ENCODE measurements at regions not wholly inside any gene's neighbourhood (a gene's known extent, or its start where the extent isn't known, plus 50 kb on each side); places are given as distances from the start of the nearest gene placed in this dataset.
A peak's percentile ranks its signal among the peaks of the same experiment; 100 is the strongest.
"Not testable (repeated sequence)": the region's sequence is repeated elsewhere in the genome, so short reads cannot be mapped to it uniquely, and the experiment has no call there.

GRCh38 chr12:25323581-25323982, 72.9 kb upstream of the KRAS start:
- H3K4me3 Mint-ChIP-seq = no peak overlapping the region
- H3K36me3 Mint-ChIP-seq = no peaks in the 10 kb centered on the region
- ChIA-PET CTCF (interaction anchor here (2.3 kb wide), 1 partner anchor 81 kb away, joined by 12 read pairs; no protein-coding TSS in a partner anchor), POLR2A (no interaction called here)
- H3K27me3 Mint-ChIP-seq = no peaks in the 10 kb centered on the region
- no peaks in the 10 kb centered on the region for H3K9me3 Mint-ChIP-seq
- DNase-seq = no peak
- no peak overlapping the region for H3K27ac Mint-ChIP-seq
- H3K4me1 Mint-ChIP-seq (ENCODE audit: low read depth) = peaks cover 48% of the 10 kb centered on the region
- intact Hi-C loops (cut with micrococcal nuclease) = loop anchor here (1.0 to 5.0 kb wide), 2 partner anchors 9 to 126 kb away; partner anchors contain the start of genes DNAI7 and ETFRF1

DNA sequence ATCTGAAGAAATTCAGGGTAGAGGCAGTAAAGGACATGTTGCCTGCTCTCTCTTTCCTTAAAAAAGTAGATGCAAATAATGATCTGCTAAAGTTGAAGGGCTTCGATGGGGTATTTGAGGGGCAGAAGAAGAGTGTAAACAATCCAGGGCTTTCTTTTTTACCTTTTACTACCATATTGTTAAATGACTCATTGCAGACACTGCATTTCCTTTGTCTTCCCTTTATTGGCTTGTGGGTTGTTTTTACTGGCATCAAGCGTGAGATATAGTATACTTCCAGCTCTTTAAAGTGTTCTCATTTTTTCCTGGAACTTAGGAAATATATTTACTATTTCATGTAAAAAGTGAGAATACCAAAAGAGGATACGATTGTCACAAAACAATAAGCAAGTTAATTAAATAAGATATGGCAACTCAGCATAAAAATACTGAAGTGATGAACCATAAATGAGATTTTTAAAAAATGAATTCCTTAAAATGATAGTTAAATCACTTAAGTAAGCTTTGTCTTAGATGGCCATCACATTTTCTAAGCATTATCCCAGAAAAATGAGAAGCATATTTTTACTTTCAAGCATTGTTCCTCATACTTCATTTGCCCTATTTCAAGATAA, 72.3 kb upstream of the KRAS start:
- H3K4me1 Mint-ChIP-seq (ENCODE audit: low read depth) = peaks cover 48% of the 10 kb centered on the region
- peak overlapping the region; percentile 27 for H3K4me3 Mint-ChIP-seq
- H3K36me3 Mint-ChIP-seq = no peaks in the 10 kb centered on the region
- DNase-seq = no peak
- POLR2A ChIA-PET = no interaction called here
- no peaks in the 10 kb centered on the region for H3K27me3 Mint-ChIP-seq
- no peaks in the 10 kb centered on the region for H3K9me3 Mint-ChIP-seq
- intact Hi-C loops (cut with micrococcal nuclease) = loop anchor here (1.0 to 5.0 kb wide), 2 partner anchors 9 to 126 kb away; partner anchors contain the start of genes DNAI7 and ETFRF1
- CTCF ChIA-PET = no interaction called here
- no peak overlapping the region for H3K27ac Mint-ChIP-seq

DNA sequence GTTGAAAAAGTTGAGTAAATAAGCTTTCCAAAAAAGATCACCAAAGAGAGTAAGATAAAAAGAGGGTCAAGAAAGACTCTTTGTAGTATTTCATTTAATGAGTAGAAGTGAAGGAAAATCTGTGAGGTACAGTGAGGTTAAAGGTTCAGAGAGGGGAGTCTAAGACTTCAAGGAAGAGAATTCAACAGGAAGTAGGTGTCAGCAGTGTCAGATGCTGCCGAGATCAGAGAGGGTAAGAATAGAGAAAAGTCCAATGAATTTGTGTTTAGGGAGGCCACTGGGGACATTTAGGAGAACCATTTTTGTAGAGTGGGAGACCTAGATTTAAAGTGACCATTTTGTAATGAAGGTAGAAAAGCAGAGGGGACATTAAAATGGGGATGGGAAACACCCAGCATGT, 71.6 kb upstream of the KRAS start:
- CTCF ChIA-PET = no interaction called here
- intact Hi-C loops (cut with micrococcal nuclease) = loop anchor here (5.0 kb wide), 1 partner anchor 125 kb away; the partner anchor contains the start of genes DNAI7 and ETFRF1
- Mint-ChIP-seq H3K4me3 (peak overlapping the region; percentile 27), H3K9me3 (no peaks in the 10 kb centered on the region), H3K4me1 (ENCODE audit: low read depth) (peaks cover 48% of the 10 kb centered on the region), H3K36me3 (no peaks in the 10 kb centered on the region), H3K27me3 (no peaks in the 10 kb centered on the region), H3K27ac (peak overlapping the region; percentile 52)
- DNase-seq = no peak
- POLR2A ChIA-PET = no interaction called here

GRCh38 chr12:25321772-25322171, 71.0 kb upstream of the KRAS start:
- H3K4me3 Mint-ChIP-seq = no peak overlapping the region
- intact Hi-C loops (cut with micrococcal nuclease) = loop anchor here (2.0 to 5.0 kb wide), 2 partner anchors 45 to 124 kb away; partner anchors contain the start of genes DNAI7 and ETFRF1
- POLR2A ChIA-PET = no interaction called here
- H3K27ac Mint-ChIP-seq = no peak overlapping the region
- H3K27me3 Mint-ChIP-seq = no peaks in the 10 kb centered on the region
- DNase-seq = no peak
- no peaks in the 10 kb centered on the region for H3K36me3 Mint-ChIP-seq
- H3K9me3 Mint-ChIP-seq = no peaks in the 10 kb centered on the region
- peaks cover 48% of the 10 kb centered on the region for H3K4me1 Mint-ChIP-seq (ENCODE audit: low read depth)
- CTCF ChIA-PET = interaction anchor here (1.1 kb wide), 1 partner anchor 12 kb away, joined by 4 read pairs; no protein-coding TSS in a partner anchor

DNA sequence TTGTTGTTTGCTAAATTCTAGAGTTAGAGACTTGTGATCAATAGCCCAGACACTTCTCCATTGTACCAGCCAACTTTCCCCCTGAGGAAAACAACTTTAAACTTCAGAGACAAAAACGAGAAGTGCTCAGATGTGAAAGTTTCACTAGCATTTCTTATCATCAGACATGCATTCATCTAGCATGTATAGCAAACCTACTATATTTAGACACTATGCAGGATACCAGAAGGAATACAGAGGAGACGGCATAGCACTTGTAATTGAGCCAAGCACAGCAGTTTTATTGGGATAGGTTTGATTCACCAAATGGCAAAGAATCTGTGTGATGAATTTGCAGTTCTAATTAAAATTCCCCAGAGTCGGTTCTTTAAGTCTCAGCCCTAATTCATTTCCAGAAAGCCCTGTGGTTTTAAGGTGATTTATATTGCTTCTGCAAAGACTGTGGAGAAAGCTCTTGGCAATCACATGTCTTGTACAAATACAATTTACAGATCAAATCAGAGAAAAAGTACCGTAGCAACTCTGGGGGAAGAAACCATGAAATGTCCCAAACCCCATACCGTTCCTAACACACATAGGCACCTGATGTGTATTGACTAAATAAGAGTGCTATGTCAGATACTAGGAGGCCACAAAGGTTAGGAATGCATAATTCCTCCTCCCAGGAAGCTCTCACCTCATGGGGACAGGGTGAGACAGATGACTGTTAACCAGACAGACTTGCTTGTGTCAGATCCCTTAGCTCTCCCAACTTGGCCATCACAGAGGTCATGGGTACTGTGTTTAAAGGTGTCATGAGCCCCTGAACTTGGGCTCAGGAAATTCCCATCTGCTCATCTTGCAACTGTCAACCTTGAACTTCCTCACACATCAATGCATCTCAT, 69.6 kb upstream of the KRAS start:
- Mint-ChIP-seq H3K36me3 (no peaks in the 10 kb centered on the region), H3K4me1 (ENCODE audit: low read depth) (peaks cover 48% of the 10 kb centered on the region), H3K27me3 (no peaks in the 10 kb centered on the region), H3K27ac (peak overlapping the region; percentile 53), H3K9me3 (no peaks in the 10 kb centered on the region), H3K4me3 (no peak overlapping the region)
- POLR2A ChIA-PET = interaction anchor here (1.3 to 2.0 kb wide), 3 partner anchors 13 to 67 kb away, joined by 5 to 9 read pairs (median 8); no protein-coding TSS in a partner anchor
- DNase-seq = peak; percentile 25
- CTCF ChIA-PET = interaction anchor here (1.1 to 2.4 kb wide), 2 partner anchors 14 to 79 kb away, joined by 4 to 9 read pairs; no protein-coding TSS in a partner anchor
- intact Hi-C loops (cut with micrococcal nuclease) = loop anchor here (1.0 to 5.0 kb wide), 7 partner anchors 13 to 498 kb away; partner anchors contain the start of genes DNAI7, ETFRF1 and KRAS

DNA sequence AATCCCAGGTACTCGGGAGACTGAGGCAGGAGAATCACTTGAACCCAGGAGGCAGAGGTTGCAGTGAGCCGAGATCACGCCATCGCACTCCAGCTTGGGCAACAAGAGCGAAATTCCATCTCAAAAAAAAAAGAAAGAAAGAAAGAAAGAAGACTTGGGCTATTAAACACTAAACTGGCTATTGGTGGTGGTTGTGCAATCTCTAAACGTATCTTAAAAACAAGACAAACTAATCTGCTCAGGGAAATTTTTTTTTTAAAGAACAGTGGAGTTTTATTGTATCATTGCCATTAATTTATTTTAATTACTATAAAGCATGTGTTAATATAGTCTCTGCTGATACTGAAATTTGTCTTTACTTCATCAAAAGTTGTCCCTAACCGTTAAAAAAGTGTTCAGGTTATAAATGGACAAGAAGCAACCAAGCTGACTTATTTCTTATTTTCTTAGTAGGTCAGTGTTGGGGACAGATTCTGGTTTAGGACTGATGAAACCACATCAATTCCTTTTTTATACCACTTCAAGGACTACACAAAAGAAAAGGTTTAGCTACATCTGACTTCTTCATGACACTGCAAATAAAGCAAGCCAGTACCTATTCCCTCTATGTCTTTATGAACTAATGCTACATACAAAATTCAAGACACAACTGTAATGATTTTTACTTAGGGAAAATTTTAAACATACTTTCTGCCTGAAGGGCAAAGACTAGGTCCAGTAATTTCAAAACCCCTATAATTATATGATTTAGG, 68.7 kb upstream of the KRAS start:
- CTCF ChIA-PET = interaction anchor here (2.4 kb wide), 1 partner anchor 78 kb away, joined by 9 read pairs; no protein-coding TSS in a partner anchor
- no peak overlapping the region for H3K4me3 Mint-ChIP-seq
- intact Hi-C loops (cut with micrococcal nuclease) = no loop called here

GRCh38 chr12:25317553-25317952, 66.8 kb upstream of the KRAS start:
- ChIA-PET POLR2A (no interaction called here), CTCF (interaction anchor here (1.6 kb wide), 1 partner anchor 70 kb away, joined by 7 read pairs; no protein-coding TSS in a partner anchor)
- intact Hi-C loops (cut with micrococcal nuclease) = no loop called here
- Mint-ChIP-seq H3K9me3 (no peaks in the 10 kb centered on the region), H3K27ac (no peak overlapping the region), H3K36me3 (no peaks in the 10 kb centered on the region), H3K4me3 (no peak overlapping the region), H3K27me3 (no peaks in the 10 kb centered on the region), H3K4me1 (ENCODE audit: low read depth) (peaks cover 31% of the 10 kb centered on the region)
- no peak for DNase-seq

More for the DNA sequence above, 68.7 kb upstream of the KRAS start:
- Mint-ChIP-seq H3K27me3 (no peaks in the 10 kb centered on the region), H3K36me3 (no peaks in the 10 kb centered on the region), H3K4me1 (ENCODE audit: low read depth) (peaks cover 48% of the 10 kb centered on the region), H3K27ac (no peak overlapping the region), H3K9me3 (no peaks in the 10 kb centered on the region)
- DNase-seq = no peak
- POLR2A ChIA-PET = interaction anchor here (0.8 to 2.0 kb wide), 3 partner anchors 14 to 68 kb away, joined by 3 to 9 read pairs (median 5); no protein-coding TSS in a partner anchor

GRCh38 chr12:25315388-25315787, 64.7 kb upstream of the KRAS start:
- no peak overlapping the region for H3K27ac Mint-ChIP-seq
- POLR2A ChIA-PET = no interaction called here

GRCh38 chr12:25313266-25313990, 62.7 kb upstream of the KRAS start:
- POLR2A ChIA-PET; H3K36me3 Mint-ChIP-seq; intact Hi-C loops (cut with micrococcal nuclease); DNase-seq; CTCF ChIA-PET; H3K9me3 Mint-ChIP-seq; H3K4me1 Mint-ChIP-seq (ENCODE audit: low read depth); H3K4me3 Mint-ChIP-seq; H3K27me3 Mint-ChIP-seq; H3K27ac Mint-ChIP-seq: not testable (repeated sequence)

More at GRCh38 chr12:25315388-25315787, 64.7 kb upstream of the KRAS start:
- intact Hi-C loops (cut with micrococcal nuclease) = no loop called here
- Mint-ChIP-seq H3K4me1 (ENCODE audit: low read depth) (peaks cover 10% of the 10 kb centered on the region), H3K9me3 (no peaks in the 10 kb centered on the region), H3K4me3 (no peak overlapping the region), H3K27me3 (no peaks in the 10 kb centered on the region), H3K36me3 (no peaks in the 10 kb centered on the region)
- no peak for DNase-seq
- CTCF ChIA-PET = no interaction called here

GRCh38 chr12:25311506-25311905, 60.8 kb upstream of the KRAS start:
- ChIA-PET CTCF (no interaction called here), POLR2A (no interaction called here)
- Mint-ChIP-seq H3K4me3 (no peak overlapping the region), H3K27ac (no peak overlapping the region), H3K27me3 (no peaks in the 10 kb centered on the region), H3K36me3 (no peaks in the 10 kb centered on the region), H3K4me1 (ENCODE audit: low read depth) (no peaks in the 10 kb centered on the region), H3K9me3 (no peaks in the 10 kb centered on the region)
- DNase-seq = no peak
- intact Hi-C loops (cut with micrococcal nuclease) = no loop called here

GRCh38 chr12:25310071-25310470, 59.3 kb upstream of the KRAS start:
- H3K4me3 Mint-ChIP-seq; CTCF ChIA-PET; H3K4me1 Mint-ChIP-seq (ENCODE audit: low read depth): not testable (repeated sequence)

More at GRCh38 chr12:25310071-25310470, 59.3 kb upstream of the KRAS start:
- intact Hi-C loops (cut with micrococcal nuclease); POLR2A ChIA-PET; H3K27me3 Mint-ChIP-seq; DNase-seq; H3K9me3 Mint-ChIP-seq; H3K36me3 Mint-ChIP-seq; H3K27ac Mint-ChIP-seq: not testable (repeated sequence)

Data from activated CD4-positive, alpha-beta memory T cell treated with anti-CD3 and anti-CD28 coated beads for 36 hours (primary cell).